SK-N-SH (cell line): ENCODE measurements at regions not wholly inside any gene's neighbourhood (a gene's known extent, or its start where the extent isn't known, plus 50 kb on each side); places are given as distances from the start of the nearest gene placed in this dataset.

Experiments
- CTCF ChIA-PET: fragments of 300-600, 350-600 bp; formaldehyde crosslinking; extraction: SDS; loops from one replicate; lab custom pipeline; 2021; lab: Yijun Ruan, JAX
- POLR2A ChIA-PET: fragments of 350-600 bp; sonication (Branson Sonifier 250); formaldehyde crosslinking; extraction: SDS; loops from one replicate; lab custom pipeline; 2020; ENCODE audit warnings: antibody characterized with exemption, inconsistent platforms; lab: Yijun Ruan, JAX
- DNase-seq: peaks from one replicate; pipeline ENCODE4 v3.0.0; 2012
- H2AFZ ChIP-seq: fragments of 200-600 bp; sonication (generic); 2 replicates; pipeline ENCODE4 v1.8.1; 2016; ENCODE audit warnings: antibody characterized with exemption, mild to moderate bottlenecking, low read depth
- H3F3A ChIP-seq: fragments of 200-600 bp; sonication (generic); replicated peaks from 2 replicates; pipeline ENCODE3; 2016; ENCODE audit warnings: antibody characterized with exemption, mild to moderate bottlenecking; ENCODE audit not compliant: insufficient read depth
- H3K27ac ChIP-seq, 2 experiments: fragments of 200-500 bp in 1 of 2; fragments of 200-600 bp in 1 of 2; sonication (Bioruptor generic) in 1 of 2; sonication (generic), shearing (Covaris generic) in 1 of 2; 2 replicates each; pipeline versions ENCODE4 v1.5.1 to v1.6.1; 2014 to 2016; ENCODE audit warnings: low read depth in 2 of 2, inconsistent platforms in 1 of 2, low read length in 1 of 2, mild to moderate bottlenecking in 1 of 2, mixed read lengths in 1 of 2
- H3K27me3 ChIP-seq: fragments of 200-600 bp; sonication (generic), shearing (Covaris generic); 2 replicates; pipeline ENCODE4 v1.6.1; 2016; ENCODE audit warnings: mixed run types; ENCODE audit not compliant: insufficient read depth
- H3K36me3 ChIP-seq, 2 experiments: fragments of 200-500 bp in 1 of 2; fragments of 200-600 bp in 1 of 2; sonication (Bioruptor generic) in 1 of 2; sonication (generic) in 1 of 2; replicated peaks in 1 of 2; 2 replicates each; pipeline versions ENCODE3 to v1.5.1; 2014 to 2016; ENCODE audit warnings: low read length in 1 of 2, mild to moderate bottlenecking in 1 of 2; ENCODE audit not compliant: insufficient read depth in 2 of 2, control insufficient read depth in 1 of 2
- H3K4me1 ChIP-seq, 2 experiments: fragments of 200-500 bp in 1 of 2; fragments of 200-600 bp in 1 of 2; sonication (Bioruptor generic) in 1 of 2; sonication (generic), shearing (Covaris generic) in 1 of 2; 2 replicates each; pipeline versions ENCODE4 v1.5.1 to v1.6.1; 2014 to 2016; ENCODE audit warnings: low read depth in 1 of 2, low read length in 1 of 2, mixed run types in 1 of 2; ENCODE audit not compliant: insufficient read depth in 2 of 2, control insufficient read depth in 1 of 2
- H3K4me2 ChIP-seq: fragments of 200-600 bp; sonication (generic), shearing (Covaris generic); 2 replicates; pipeline ENCODE4 v1.6.1; 2017; ENCODE audit warnings: mixed run types
- H3K4me3 ChIP-seq, 2 experiments: fragments of 200-500 bp in 1 of 2; fragments of 200-600 bp in 1 of 2; sonication (Bioruptor generic) in 1 of 2; sonication (generic), shearing (Covaris generic) in 1 of 2; 2 replicates each; pipeline versions ENCODE4 v1.5.1 to v1.8.1; 2014 to 2016; ENCODE audit warnings: low read depth in 2 of 2, inconsistent platforms in 1 of 2, low read length in 1 of 2, mild to moderate bottlenecking in 1 of 2, mixed read lengths in 1 of 2, moderate library complexity in 1 of 2
- H3K79me2 ChIP-seq: fragments of 200-600 bp; sonication (generic); 2 replicates; pipeline ENCODE4 v1.8.1; 2017; ENCODE audit warnings: mild to moderate bottlenecking; ENCODE audit not compliant: insufficient read depth
- H3K9ac ChIP-seq: fragments of 200-600 bp; sonication (generic); 2 replicates; pipeline ENCODE4 v1.6.1; 2017; ENCODE audit warnings: mixed run types
- H3K9me2 ChIP-seq: fragments of 200-600 bp; sonication (generic); 2 replicates; pipeline ENCODE4 v1.6.1; 2017; ENCODE audit warnings: mixed run types
- H3K9me3 ChIP-seq: fragments of 200-600 bp; sonication (generic); 2 replicates; pipeline ENCODE4 v1.6.1; 2017; ENCODE audit warnings: mixed run types, mild to moderate bottlenecking, moderate library complexity
- H4K20me1 ChIP-seq: fragments of 200-600 bp; sonication (generic); 2 replicates; pipeline ENCODE4 v1.6.1; 2017; ENCODE audit warnings: mild to moderate bottlenecking, mixed run types; ENCODE audit not compliant: insufficient read depth
- CHD2 ChIP-seq: fragments of 150-350 bp; IDR thresholded peaks from 2 replicates; pipeline ENCODE4 v1.6.1; 2018; ENCODE audit warnings: low read length; ENCODE audit not compliant: partially characterized antibody
- EZH2phosphoT487 ChIP-seq: fragments of 200-600 bp; sonication (generic); IDR thresholded peaks from 2 replicates; pipeline ENCODE4 v1.6.1; 2017; ENCODE audit warnings: low read depth, mixed run types, mild to moderate bottlenecking, antibody characterized with exemption, moderate library complexity, borderline replicate concordance
- FOSL2 ChIP-seq: IDR thresholded peaks from 2 replicates; pipeline ENCODE4 v1.4.0; 2012; ENCODE audit warnings: low read depth, mild to moderate bottlenecking, moderate library complexity, borderline replicate concordance
- GATA2 ChIP-seq: sonication (generic); formaldehyde crosslinking; IDR thresholded peaks from 2 replicates; pipeline ENCODE4 v1.5.0; 2020; ENCODE audit warnings: mild to moderate bottlenecking, missing genetic modification reagents
- JUND ChIP-seq: IDR thresholded peaks from 2 replicates; pipeline ENCODE4 v1.4.0; 2012
- MEF2A ChIP-seq: IDR thresholded peaks from 2 replicates; pipeline ENCODE4 v1.4.0; 2012; ENCODE audit warnings: low read depth, borderline replicate concordance
- MXI1 ChIP-seq: IDR thresholded peaks from 2 replicates; pipeline ENCODE4 v1.6.1; 2012; ENCODE audit warnings: mild to moderate bottlenecking, low read depth, low read length, improper control_type of control experiment
- NFIC ChIP-seq: IDR thresholded peaks from 2 replicates; pipeline ENCODE4 v1.4.0; 2012; ENCODE audit warnings: borderline replicate concordance
- NRF1 ChIP-seq: IDR thresholded peaks from 2 replicates; pipeline ENCODE4 v1.6.1; 2012; ENCODE audit warnings: low read depth, mild to moderate bottlenecking, low read length
- POLR2AphosphoS5 ChIP-seq: IDR thresholded peaks from 2 replicates; pipeline ENCODE4 v1.6.1; 2012; ENCODE audit warnings: low read depth, low read length
- RAD21 ChIP-seq: IDR thresholded peaks from 2 replicates; pipeline ENCODE4 v1.6.1; 2012; ENCODE audit warnings: mild to moderate bottlenecking, low read length
- RFX5 ChIP-seq: IDR thresholded peaks from 2 replicates; pipeline ENCODE4 v1.6.1; 2012; ENCODE audit warnings: mild to moderate bottlenecking, improper control_type of control experiment, low read length
- SIN3A ChIP-seq: IDR thresholded peaks from 2 replicates; pipeline ENCODE4 v1.6.1; 2012; ENCODE audit warnings: low read depth, mild to moderate bottlenecking, low read length, moderate library complexity, borderline replicate concordance
- SMC3 ChIP-seq: IDR thresholded peaks from 2 replicates; pipeline ENCODE4 v1.6.1; 2012; ENCODE audit warnings: low read depth, low read length, improper control_type of control experiment
- TCF12 ChIP-seq: IDR thresholded peaks from 2 replicates; pipeline ENCODE4 v1.4.0; 2012
- WGBS: methylation state at CpG from one replicate; pipeline ENCODE4 v1.1.6; 2017; ENCODE audit warnings: low lambda C conversion rate; 5-methylcytosine and 5-hydroxymethylcytosine counted together
- TF ChIP-seq, protein P1 (sequence below): IDR thresholded peaks from 2 replicates; pipeline ENCODE4 v1.4.0; 2012; ENCODE audit warnings: low read depth, borderline replicate concordance

DNA sequence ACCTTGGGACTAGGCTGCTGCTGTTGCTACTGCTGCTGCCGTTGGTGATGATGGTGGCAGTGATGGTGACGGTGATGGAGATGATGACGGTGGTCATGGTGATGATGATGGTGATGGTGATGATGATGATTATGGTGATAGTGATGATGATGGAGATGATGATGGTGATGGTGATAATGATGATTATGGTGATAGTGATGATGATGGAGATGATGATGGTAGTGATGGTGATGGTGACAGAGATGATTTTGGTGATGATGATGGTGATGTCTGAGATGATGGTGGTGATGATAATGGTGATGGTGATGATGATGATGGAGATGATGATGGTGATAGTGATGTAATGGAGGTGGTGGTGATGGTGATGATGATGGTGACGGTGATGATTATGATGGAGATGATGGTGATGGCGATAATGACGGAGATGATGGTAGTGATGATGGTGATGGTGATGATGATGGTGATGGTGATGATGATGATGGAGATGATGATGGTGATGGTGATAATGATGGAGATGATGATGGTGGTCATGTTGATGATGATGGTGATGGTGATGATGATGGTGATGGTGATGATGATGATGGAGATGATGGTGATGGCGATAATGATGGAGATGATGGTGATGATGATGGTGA, 156.8 kb upstream of the PWP1 start:
- H3K27me3 ChIP-seq: no peaks in the 10 kb centered on the region
- no peak overlapping the region for H2AFZ ChIP-seq
- TF ChIP-seq TCF12 (no peak), MEF2A (no peak), NFIC (no peak), NRF1 (no peak), POLR2AphosphoS5 (no peak), FOSL2 (no peak), EZH2phosphoT487 (no peak), MXI1 (no peak), SIN3A (no peak), JUND (no peak), CHD2 (no peak), RFX5 (no peak), GATA2 (CRISPR knock-in tag) (no peak)
- TF ChIP-seq, protein P1, sequence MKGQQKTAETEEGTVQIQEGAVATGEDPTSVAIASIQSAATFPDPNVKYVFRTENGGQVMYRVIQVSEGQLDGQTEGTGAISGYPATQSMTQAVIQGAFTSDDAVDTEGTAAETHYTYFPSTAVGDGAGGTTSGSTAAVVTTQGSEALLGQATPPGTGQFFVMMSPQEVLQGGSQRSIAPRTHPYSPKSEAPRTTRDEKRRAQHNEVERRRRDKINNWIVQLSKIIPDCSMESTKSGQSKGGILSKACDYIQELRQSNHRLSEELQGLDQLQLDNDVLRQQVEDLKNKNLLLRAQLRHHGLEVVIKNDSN: no peak
- H3F3A ChIP-seq: no peaks in the 10 kb centered on the region
- no peaks in the 10 kb centered on the region for H3K79me2 ChIP-seq
- H3K36me3 ChIP-seq: no peaks in the 10 kb centered on the region
- no peak overlapping the region for H3K4me2 ChIP-seq
- no peaks in the 10 kb centered on the region for H3K9me3 ChIP-seq
- ChIA-PET POLR2A (no interaction called here), CTCF (no interaction called here)
- H3K9me2 ChIP-seq: no peaks in the 10 kb centered on the region
- H3K4me1 ChIP-seq: no peaks in the 10 kb centered on the region
- H3K4me3 ChIP-seq: no peak overlapping the region
- H3K27ac ChIP-seq: no peak overlapping the region
- no peaks in the 10 kb centered on the region for H4K20me1 ChIP-seq
- DNase-seq: no peak
- H3K9ac ChIP-seq: no peak overlapping the region
- WGBS: 90% methylated on average over 7 of the region's 7 CpGs

DNA sequence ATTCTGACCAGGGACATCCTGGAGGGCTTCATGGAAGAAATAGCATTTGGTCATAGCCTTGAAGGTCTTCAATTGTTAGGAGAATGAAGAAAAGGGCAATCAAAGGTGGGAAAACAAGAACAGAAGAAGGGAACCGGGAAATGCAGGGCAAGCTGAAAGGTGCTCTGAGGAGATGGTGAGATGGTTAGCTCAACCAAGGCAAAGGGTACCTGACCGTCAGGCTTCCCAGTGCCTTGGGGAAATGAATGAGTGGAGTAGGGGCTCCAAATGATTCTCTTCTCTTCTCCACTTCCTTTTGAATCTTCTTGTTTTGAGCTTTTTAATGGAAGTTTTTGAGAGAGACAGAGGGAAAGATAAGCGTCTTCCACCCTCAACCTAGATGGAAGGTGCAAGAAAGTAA, 155.6 kb upstream of the PWP1 start:
- no peak for DNase-seq
- Histone ChIP-seq H3K9ac (no peak overlapping the region), H3F3A (no peaks in the 10 kb centered on the region), H3K27ac (no peak overlapping the region), H2AFZ (no peak overlapping the region), H3K9me3 (no peaks in the 10 kb centered on the region), H3K36me3 (no peaks in the 10 kb centered on the region), H3K79me2 (no peaks in the 10 kb centered on the region), H3K27me3 (no peaks in the 10 kb centered on the region), H3K4me3 (no peak overlapping the region), H4K20me1 (no peaks in the 10 kb centered on the region), H3K4me1 (no peaks in the 10 kb centered on the region), H3K4me2 (no peak overlapping the region), H3K9me2 (no peaks in the 10 kb centered on the region)
- WGBS: 67% methylated on average over 3 of the region's 3 CpGs
- POLR2A ChIA-PET: no interaction called here
- CTCF ChIA-PET: interaction anchor here (0.9 to 1.3 kb wide), 3 partner anchors 9 to 35 kb away, joined by 3 read pairs; no protein-coding TSS in a partner anchor
- TF ChIP-seq RAD21: no peak
- no peak for TF ChIP-seq SMC3
- TF ChIP-seq RFX5: no peak
